ENCODE measurements at regions not wholly inside any gene's neighbourhood (a gene's known extent, or its start where the extent isn't known, plus 50 kb on each side); places are given as distances from the start of the nearest gene placed in this dataset.

DNA sequence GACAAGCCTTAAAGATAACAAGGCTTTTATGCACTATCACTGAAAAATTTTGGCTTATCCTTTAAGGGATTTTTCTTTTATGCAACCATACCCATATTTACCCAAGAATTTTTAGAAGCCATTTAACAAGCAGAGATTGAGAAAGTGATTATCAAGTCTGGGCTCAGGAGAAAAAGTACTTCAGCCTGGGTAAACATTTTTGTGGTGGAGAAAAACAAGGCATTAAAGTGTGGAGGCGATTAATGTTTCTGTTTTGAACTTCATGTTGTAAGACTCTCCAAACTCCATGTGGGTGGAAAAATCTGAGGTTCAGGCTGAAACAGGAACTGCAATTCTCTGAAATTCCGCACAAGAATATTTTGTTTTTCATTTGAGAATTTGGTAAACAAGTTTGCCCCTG is 260.4 kb upstream of the KCNMB2 start:
- FAIRE-seq = no peak
- Histone ChIP-seq H3K79me2 (ENCODE audit: insufficient read depth, low read length) (no peaks in the 10 kb centered on the region), H3K4me3 (replicated peaks in 1 of 3; ENCODE audit: insufficient read depth in 1 of 3, low read depth in 2 of 3, low read length in 3 of 3) (no peak overlapping the region), H3K9ac (ENCODE audit: insufficient read depth, low read depth, low read length) (no peak overlapping the region), H3K9me3 (ENCODE audit: low read length) (peaks cover 6% of the 10 kb centered on the region; the same call in 1 of the 2 replicates), H3K4me1 (ENCODE audit: insufficient read depth, low read length) (no peaks in the 10 kb centered on the region), H3K27me3 (ENCODE audit: control insufficient read depth in 1 of 2, insufficient read depth in 2 of 2, low read length in 2 of 2) (no peaks in the 10 kb centered on the region), H2AFZ (ENCODE audit: low read length) (no peak overlapping the region), H3K27ac (ENCODE audit: extremely low read length, insufficient read depth, low read length) (no peak overlapping the region), H4K20me1 (ENCODE audit: insufficient read depth, low read length) (no peaks in the 10 kb centered on the region), H3K4me2 (ENCODE audit: low read depth, low read length) (no peak overlapping the region), H3K36me3 (replicated peaks in 1 of 2; ENCODE audit: control insufficient read depth in 1 of 2, insufficient read depth in 2 of 2, low read length in 2 of 2) (no peaks in the 10 kb centered on the region)
- POLR2A ChIA-PET = no interaction called here
- no peak for ATAC-seq
- TF ChIP-seq SP4 (CRISPR knock-in tag; IDR thresholded peaks at IDR 0.05) = no peak
- no peak for TF ChIP-seq ZNF563 (CRISPR knock-in tag; IDR thresholded peaks at IDR 0.05)
- TF ChIP-seq ZNF337 (CRISPR knock-in tag; IDR thresholded peaks at IDR 0.05; ENCODE audit: borderline replicate concordance, low read depth) = no peak
- no peak for TF ChIP-seq MEIS2 (CRISPR knock-in tag; IDR thresholded peaks at IDR 0.05)
- no peak for DNase-seq (ENCODE audit: low spot score)
- intact Hi-C loops (cut with micrococcal nuclease; ENCODE audit: unreplicated experiment) (no loop called here), in situ Hi-C loops (cut with HindIII; ENCODE audit: extremely low pct_ligation_motif_present, low pct_unique_long_range_greater_than_20kb) (no loop called here)
- CTCF ChIA-PET (ENCODE audit: low intra/inter-chr PET ratio, low total read pairs) = no interaction called here
- 18% methylated on average over 2 of the region's 2 CpGs for WGBS (ENCODE audit: low lambda C conversion rate)
- BruUV-seq (replicated peaks) = no TSS peak

DNA sequence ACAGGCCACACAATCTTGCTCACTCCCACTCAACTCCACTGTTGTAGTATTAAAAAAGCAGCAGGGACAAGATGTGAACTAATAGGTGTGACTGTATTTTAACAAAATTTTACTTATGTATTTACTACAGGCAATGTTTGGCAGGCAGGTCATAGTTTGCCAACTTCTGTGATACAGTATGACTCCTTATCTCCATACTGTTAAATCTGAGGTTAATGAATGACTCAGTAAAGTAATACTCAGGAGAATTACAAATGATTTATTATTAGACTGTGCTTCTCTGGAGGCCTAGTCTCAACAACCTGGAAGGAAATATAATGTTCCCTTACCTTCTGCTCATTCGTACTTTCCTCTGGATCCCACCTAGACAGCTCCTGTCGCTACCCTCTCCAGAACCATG is 258.6 kb upstream of the KCNMB2 start:
- BruUV-seq (replicated peaks) = no TSS peak
- FAIRE-seq (no peak), ATAC-seq (no peak), DNase-seq (ENCODE audit: low spot score) (no peak)
- H2AFZ ChIP-seq (ENCODE audit: low read length) = no peak overlapping the region
- no peaks in the 10 kb centered on the region for H4K20me1 ChIP-seq (ENCODE audit: insufficient read depth, low read length)
- no peaks in the 10 kb centered on the region for H3K27me3 ChIP-seq (ENCODE audit: control insufficient read depth in 1 of 2, insufficient read depth in 2 of 2, low read length in 2 of 2)
- POLR2A ChIA-PET = no interaction called here
- H3K4me2 ChIP-seq (ENCODE audit: low read depth, low read length) = no peak overlapping the region
- H3K27ac ChIP-seq (ENCODE audit: extremely low read length, insufficient read depth, low read length) = no peak overlapping the region
- intact Hi-C loops (cut with micrococcal nuclease; ENCODE audit: unreplicated experiment) (no loop called here), in situ Hi-C loops (cut with HindIII; ENCODE audit: extremely low pct_ligation_motif_present, low pct_unique_long_range_greater_than_20kb) (no loop called here)
- no peaks in the 10 kb centered on the region for H3K4me1 ChIP-seq (ENCODE audit: insufficient read depth, low read length)
- no peak overlapping the region for H3K9ac ChIP-seq (ENCODE audit: insufficient read depth, low read depth, low read length)
- no peak overlapping the region for H3K4me3 ChIP-seq (replicated peaks in 1 of 3; ENCODE audit: insufficient read depth in 1 of 3, low read depth in 2 of 3, low read length in 3 of 3)
- 8% methylated on average over 2 of the region's 2 CpGs for WGBS (ENCODE audit: low lambda C conversion rate)
- peaks cover 6% of the 10 kb centered on the region; the same call in 1 of the 2 replicates for H3K9me3 ChIP-seq (ENCODE audit: low read length)
- H3K79me2 ChIP-seq (ENCODE audit: insufficient read depth, low read length) = no peaks in the 10 kb centered on the region
- CTCF ChIA-PET (ENCODE audit: low intra/inter-chr PET ratio, low total read pairs) = no interaction called here
- H3K36me3 ChIP-seq (replicated peaks in 1 of 2; ENCODE audit: control insufficient read depth in 1 of 2, insufficient read depth in 2 of 2, low read length in 2 of 2) = no peaks in the 10 kb centered on the region
- TF ChIP-seq ZMAT3 (CRISPR knock-in tag; conservative IDR thresholded peaks at IDR 0.05) (no peak), ZFYVE20 (CRISPR knock-in tag; IDR thresholded peaks at IDR 0.05; ENCODE audit: borderline replicate concordance, low read depth) (no peak), FOSL1 (CRISPR knock-in tag; IDR thresholded peaks at IDR 0.05; ENCODE audit: borderline replicate concordance) (no peak), GTF3A (CRISPR knock-in tag; conservative IDR thresholded peaks at IDR 0.05) (no peak), HOXA7 (CRISPR knock-in tag; IDR thresholded peaks at IDR 0.05) (no peak), ZNF329 (CRISPR knock-in tag; IDR thresholded peaks at IDR 0.05; ENCODE audit: low read depth) (no peak), RNF2 (conservative IDR thresholded peaks at IDR 0.05; ENCODE audit: low read depth) (no peak), TSC22D2 (CRISPR knock-in tag; IDR thresholded peaks at IDR 0.05; ENCODE audit: borderline replicate concordance) (no peak), CBX5 (CRISPR knock-in tag; IDR thresholded peaks at IDR 0.05; ENCODE audit: borderline replicate concordance) (no peak), HOXD1 (CRISPR knock-in tag; IDR thresholded peaks at IDR 0.05) (no peak), ZBTB7B (CRISPR knock-in tag; IDR thresholded peaks at IDR 0.05) (no peak), MLLT10 (CRISPR knock-in tag; IDR thresholded peaks at IDR 0.05) (no peak), PCBP1 (IDR thresholded peaks at IDR 0.05; ENCODE audit: borderline replicate concordance, low read depth, low read length) (no peak)
- TF ChIP-seq, protein P1, sequence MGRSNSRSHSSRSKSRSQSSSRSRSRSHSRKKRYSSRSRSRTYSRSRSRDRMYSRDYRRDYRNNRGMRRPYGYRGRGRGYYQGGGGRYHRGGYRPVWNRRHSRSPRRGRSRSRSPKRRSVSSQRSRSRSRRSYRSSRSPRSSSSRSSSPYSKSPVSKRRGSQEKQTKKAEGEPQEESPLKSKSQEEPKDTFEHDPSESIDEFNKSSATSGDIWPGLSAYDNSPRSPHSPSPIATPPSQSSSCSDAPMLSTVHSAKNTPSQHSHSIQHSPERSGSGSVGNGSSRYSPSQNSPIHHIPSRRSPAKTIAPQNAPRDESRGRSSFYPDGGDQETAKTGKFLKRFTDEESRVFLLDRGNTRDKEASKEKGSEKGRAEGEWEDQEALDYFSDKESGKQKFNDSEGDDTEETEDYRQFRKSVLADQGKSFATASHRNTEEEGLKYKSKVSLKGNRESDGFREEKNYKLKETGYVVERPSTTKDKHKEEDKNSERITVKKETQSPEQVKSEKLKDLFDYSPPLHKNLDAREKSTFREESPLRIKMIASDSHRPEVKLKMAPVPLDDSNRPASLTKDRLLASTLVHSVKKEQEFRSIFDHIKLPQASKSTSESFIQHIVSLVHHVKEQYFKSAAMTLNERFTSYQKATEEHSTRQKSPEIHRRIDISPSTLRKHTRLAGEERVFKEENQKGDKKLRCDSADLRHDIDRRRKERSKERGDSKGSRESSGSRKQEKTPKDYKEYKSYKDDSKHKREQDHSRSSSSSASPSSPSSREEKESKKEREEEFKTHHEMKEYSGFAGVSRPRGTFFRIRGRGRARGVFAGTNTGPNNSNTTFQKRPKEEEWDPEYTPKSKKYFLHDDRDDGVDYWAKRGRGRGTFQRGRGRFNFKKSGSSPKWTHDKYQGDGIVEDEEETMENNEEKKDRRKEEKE (IDR thresholded peaks at IDR 0.05) = no peak
- TF ChIP-seq, protein P2, sequence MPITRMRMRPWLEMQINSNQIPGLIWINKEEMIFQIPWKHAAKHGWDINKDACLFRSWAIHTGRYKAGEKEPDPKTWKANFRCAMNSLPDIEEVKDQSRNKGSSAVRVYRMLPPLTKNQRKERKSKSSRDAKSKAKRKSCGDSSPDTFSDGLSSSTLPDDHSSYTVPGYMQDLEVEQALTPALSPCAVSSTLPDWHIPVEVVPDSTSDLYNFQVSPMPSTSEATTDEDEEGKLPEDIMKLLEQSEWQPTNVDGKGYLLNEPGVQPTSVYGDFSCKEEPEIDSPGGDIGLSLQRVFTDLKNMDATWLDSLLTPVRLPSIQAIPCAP (CRISPR knock-in tag; IDR thresholded peaks at IDR 0.05; ENCODE audit: low read depth) = no peak
